ENCODE measurements at regions not wholly inside any gene's neighbourhood (a gene's known extent, or its start where the extent isn't known, plus 50 kb on each side); places are given as distances from the start of the nearest gene placed in this dataset.

DNA sequence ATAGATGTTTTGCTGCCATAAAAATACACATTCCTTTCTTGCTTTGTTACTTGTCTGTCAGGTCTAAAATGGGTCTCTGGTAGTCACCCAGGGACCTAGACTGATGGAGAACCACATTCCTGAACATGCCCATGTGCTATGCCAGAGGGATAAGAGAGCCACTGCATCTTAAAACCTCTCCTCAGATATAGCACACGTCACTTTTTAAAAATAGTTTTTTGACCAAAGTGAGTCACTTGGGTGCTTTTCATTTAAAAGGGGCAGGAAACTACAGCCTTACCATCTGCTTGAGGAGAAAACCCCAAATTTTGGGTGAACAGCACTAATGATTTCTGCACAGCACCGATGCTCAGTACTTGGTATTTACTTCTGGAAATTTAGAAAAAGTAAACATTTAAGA, 197.8 kb downstream of the OGFRL1 start:
- DNase-seq (ENCODE audit: low spot score in 2 of 2) (no peak), ATAC-seq (no peak)
- Mint-ChIP-seq H3K9me3 (no peaks in the 10 kb centered on the region), H3K36me3 (no peaks in the 10 kb centered on the region), H3K27ac (no peak overlapping the region)

GRCh38 chr6:71488186-71488585, 199.6 kb downstream of the OGFRL1 start:
- ATAC-seq (no peak), DNase-seq (ENCODE audit: low spot score in 2 of 2) (no peak)
- H3K9me3 Mint-ChIP-seq = no peaks in the 10 kb centered on the region
- no peaks in the 10 kb centered on the region for H3K36me3 Mint-ChIP-seq
- no peak overlapping the region for H3K27ac Mint-ChIP-seq

- DNase-seq (ENCODE audit: low spot score in 2 of 2) (no peak), ATAC-seq (no peak)
- H3K9me3 Mint-ChIP-seq = no peaks in the 10 kb centered on the region
- H3K36me3 Mint-ChIP-seq = no peaks in the 10 kb centered on the region
- H3K27ac Mint-ChIP-seq = no peak overlapping the region
Measured at GRCh38 chr6:71489736-71490135, 201.1 kb downstream of the OGFRL1 start.

DNA sequence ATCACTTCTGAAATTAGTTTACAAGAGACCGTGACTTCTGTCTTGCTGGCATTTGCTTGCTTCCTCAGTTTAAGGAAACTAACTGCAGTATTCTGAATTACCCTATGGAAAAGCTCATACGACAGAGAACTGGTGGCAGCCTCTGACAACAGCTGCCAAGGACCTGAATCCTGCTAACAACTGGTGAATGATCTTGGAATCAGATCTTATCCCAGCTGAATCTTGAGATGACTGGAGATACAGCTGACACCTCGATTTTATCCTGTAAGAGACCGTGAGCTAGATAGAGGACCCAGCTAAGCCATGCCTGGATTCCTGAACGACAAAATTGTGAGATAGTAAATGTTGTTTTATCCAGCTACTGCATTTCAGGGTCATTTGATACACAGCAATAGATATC, 202.3 kb downstream of the OGFRL1 start:
- H3K36me3 Mint-ChIP-seq = no peaks in the 10 kb centered on the region
- H3K9me3 Mint-ChIP-seq = no peaks in the 10 kb centered on the region
- H3K27ac Mint-ChIP-seq = no peak overlapping the region
- ATAC-seq = no peak
- no peak for DNase-seq (ENCODE audit: low spot score in 2 of 2)

DNA sequence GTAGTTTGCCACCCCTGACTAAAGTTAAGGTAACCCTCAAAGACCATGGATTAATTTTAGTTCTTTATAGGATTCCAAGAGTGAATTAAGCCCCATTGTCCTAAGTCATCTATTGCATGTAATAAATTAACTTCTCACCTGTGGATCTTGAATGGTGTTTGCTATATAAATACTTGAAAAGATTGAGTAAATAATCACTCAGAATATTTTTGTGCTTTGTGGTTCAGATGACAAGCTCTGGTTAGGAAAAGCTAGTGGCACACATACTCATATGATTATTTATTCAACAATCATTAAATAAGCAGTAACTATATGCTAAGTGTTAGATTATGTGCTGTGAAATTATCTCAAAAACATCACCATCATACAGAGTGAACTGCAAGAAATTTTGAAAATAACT, 203.2 kb downstream of the OGFRL1 start:
- no peaks in the 10 kb centered on the region for H3K9me3 Mint-ChIP-seq
- H3K36me3 Mint-ChIP-seq = no peaks in the 10 kb centered on the region
- H3K27ac Mint-ChIP-seq = no peak overlapping the region
- DNase-seq (ENCODE audit: low spot score in 2 of 2) = no peak
- ATAC-seq = no peak

GRCh38 chr6:71492668-71493067, 204.1 kb downstream of the OGFRL1 start:
- H3K27ac Mint-ChIP-seq = no peak overlapping the region
- ATAC-seq (no peak), DNase-seq (ENCODE audit: low spot score in 2 of 2) (no peak)
- no peaks in the 10 kb centered on the region for H3K9me3 Mint-ChIP-seq
- H3K36me3 Mint-ChIP-seq = no peaks in the 10 kb centered on the region

DNA sequence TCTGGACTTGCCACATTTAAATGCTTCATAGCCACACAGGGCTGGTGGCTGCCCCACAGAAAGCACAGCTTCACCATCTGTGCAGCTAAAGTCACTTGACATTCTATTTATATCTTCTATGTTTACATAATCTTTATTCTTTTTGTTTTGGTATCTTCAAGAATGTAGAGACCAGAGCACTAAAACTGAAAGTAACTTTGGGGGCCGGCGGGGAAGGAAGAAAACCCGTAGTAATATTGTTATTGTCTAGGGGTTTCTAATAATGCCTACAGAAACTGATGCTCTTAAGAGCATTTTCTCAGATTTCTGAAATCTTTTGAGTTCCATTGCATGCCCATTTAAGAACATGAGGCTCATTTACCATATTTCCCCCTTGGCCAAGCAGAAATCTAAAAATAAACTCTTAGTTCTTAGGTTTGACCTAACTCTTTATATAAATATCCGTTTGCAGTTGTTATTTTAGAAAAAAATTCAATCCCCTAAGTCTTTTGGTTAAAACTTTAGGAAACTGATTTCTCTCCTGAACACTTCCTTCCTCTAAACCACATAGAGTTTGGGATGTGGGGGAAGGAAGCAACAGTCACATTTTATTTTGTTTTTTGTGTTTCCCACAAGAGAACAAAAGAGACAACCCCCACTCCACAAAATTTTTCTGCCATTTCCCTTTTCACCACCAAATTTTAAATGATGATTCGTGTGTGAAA, 207.6 kb downstream of the OGFRL1 start:
- no peak for DNase-seq (ENCODE audit: low spot score in 2 of 2)
- Mint-ChIP-seq H3K9me3 (no peaks in the 10 kb centered on the region), H3K36me3 (no peaks in the 10 kb centered on the region), H3K27ac (no peak overlapping the region)
- ATAC-seq = no peak

DNA sequence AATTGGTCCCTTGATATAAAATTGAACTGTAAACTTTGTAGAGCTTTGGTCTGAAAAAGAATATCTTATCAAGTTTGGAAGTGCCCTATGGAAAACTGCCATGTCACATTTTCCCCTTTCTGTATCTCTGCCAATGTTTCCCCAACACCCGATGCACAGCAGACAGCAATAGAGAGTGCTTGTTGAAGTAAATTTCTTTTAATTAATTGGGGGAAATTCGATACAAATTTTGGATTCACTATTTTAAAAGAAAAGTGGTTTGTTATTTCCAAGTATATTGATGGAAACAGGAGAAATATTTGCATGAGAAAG, 208.1 kb downstream of the OGFRL1 start:
- H3K36me3 Mint-ChIP-seq = no peaks in the 10 kb centered on the region
- H3K9me3 Mint-ChIP-seq = no peaks in the 10 kb centered on the region
- no peak overlapping the region for H3K27ac Mint-ChIP-seq
- DNase-seq (ENCODE audit: low spot score in 2 of 2) = no peak
- ATAC-seq = no peak

DNA sequence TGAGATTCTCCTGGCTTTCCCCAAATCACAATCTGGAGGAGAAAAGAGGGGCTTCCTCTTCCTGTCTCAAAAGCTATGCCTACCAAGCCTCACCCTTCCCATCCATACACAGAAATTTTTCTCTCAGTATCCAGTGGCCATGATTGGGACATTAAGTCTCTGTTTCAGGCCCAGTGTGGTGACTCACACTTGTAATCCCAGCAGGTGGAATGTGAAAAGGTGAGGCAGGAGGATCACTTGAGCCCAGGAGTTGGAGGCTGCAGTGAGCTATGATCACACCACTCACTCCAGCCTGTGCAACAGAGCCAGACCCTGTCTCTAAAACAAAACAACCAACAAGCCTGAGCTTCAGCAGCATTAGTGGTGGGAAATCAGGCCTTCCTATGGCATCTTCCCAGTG, 210.0 kb downstream of the OGFRL1 start:
- DNase-seq (ENCODE audit: low spot score in 2 of 2) (no peak), ATAC-seq (no peak)
- no peaks in the 10 kb centered on the region for H3K9me3 Mint-ChIP-seq
- H3K27ac Mint-ChIP-seq = no peak overlapping the region
- no peaks in the 10 kb centered on the region for H3K36me3 Mint-ChIP-seq

- ATAC-seq (no peak), DNase-seq (ENCODE audit: low spot score in 2 of 2) (no peak)
- Mint-ChIP-seq H3K9me3 (no peaks in the 10 kb centered on the region), H3K27ac (no peak overlapping the region), H3K36me3 (no peaks in the 10 kb centered on the region)
Measured at GRCh38 chr6:71499667-71500066, 211.1 kb downstream of the OGFRL1 start.

- Mint-ChIP-seq H3K36me3 (no peaks in the 10 kb centered on the region), H3K27ac (no peak overlapping the region), H3K9me3 (no peaks in the 10 kb centered on the region)
- DNase-seq (ENCODE audit: low spot score in 2 of 2) (no peak), ATAC-seq (no peak)
Measured at GRCh38 chr6:71502168-71502567, 213.6 kb downstream of the OGFRL1 start.

DNA sequence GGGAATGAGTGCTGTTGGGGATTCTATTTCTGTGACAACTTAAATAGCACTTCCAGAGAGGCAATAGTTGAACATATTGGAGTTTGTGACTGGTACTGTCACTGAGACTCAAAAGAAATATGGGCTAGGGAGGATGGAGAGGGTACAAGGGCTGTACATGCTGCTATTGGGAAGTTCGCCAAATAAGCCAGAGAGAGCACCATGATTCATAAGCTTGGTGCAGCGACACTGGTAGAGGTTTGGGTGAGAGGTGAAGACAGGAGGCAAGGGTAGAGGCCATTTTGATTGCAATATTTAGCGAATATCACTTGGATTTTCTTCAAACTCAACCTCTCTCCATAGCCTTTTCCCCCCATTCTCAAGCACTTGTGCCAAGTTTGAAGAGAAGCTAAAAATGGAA, 214.3 kb downstream of the OGFRL1 start:
- Mint-ChIP-seq H3K27ac (no peak overlapping the region), H3K9me3 (no peaks in the 10 kb centered on the region), H3K36me3 (no peaks in the 10 kb centered on the region)
- DNase-seq (ENCODE audit: low spot score in 2 of 2) (no peak), ATAC-seq (no peak)

- Mint-ChIP-seq H3K9me3 (no peaks in the 10 kb centered on the region), H3K27ac (no peak overlapping the region), H3K36me3 (no peaks in the 10 kb centered on the region)
- ATAC-seq (no peak), DNase-seq (ENCODE audit: low spot score in 2 of 2) (no peak)
Measured at GRCh38 chr6:71507183-71507582, 218.6 kb downstream of the OGFRL1 start.

DNA sequence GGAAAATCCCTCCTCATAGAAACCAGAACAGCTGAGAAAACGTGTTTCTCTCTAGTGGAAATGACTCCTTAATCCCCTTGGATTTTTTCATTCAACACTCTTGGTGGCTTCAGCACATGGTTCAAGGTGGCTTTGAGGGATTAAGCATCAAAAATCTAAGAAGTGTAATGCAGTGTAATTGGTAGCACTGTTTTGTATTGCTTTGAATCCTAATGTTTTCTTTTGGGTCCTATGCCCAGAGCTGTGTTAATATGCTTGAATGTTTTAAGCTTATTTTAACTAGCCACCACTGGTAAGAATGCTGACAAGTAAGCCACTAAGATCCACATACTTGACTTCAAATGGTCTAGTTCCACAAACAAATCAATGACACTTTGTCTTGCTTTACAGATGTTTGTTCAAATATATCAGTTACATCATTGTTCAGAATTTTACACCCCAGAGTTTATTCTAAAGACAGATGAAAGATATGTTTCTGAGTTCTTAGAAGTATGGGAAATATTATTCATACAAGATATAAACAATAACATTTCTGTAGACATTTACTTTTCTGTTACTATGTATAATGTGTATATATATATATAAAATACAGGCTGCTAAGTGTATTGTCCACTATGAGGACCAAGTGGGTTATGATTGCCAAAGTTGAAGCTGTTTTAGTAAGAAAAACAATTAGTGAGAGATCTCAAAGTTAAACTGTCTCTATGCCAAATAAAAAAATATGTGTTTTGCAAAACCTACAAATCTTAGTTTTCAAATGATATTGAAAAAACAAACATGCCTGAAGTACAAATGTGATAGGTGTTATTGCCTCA, 220.8 kb downstream of the OGFRL1 start:
- ATAC-seq (no peak), DNase-seq (ENCODE audit: low spot score in 2 of 2) (no peak)
- H3K36me3 Mint-ChIP-seq = no peaks in the 10 kb centered on the region
- no peak overlapping the region for H3K27ac Mint-ChIP-seq
- H3K9me3 Mint-ChIP-seq = no peaks in the 10 kb centered on the region

GRCh38 chr6:71510057-71510713, 221.6 kb downstream of the OGFRL1 start:
- H3K9me3 Mint-ChIP-seq = no peaks in the 10 kb centered on the region
- no peaks in the 10 kb centered on the region for H3K36me3 Mint-ChIP-seq
- ATAC-seq (no peak), DNase-seq (ENCODE audit: low spot score in 2 of 2) (no peak)
- H3K27ac Mint-ChIP-seq = no peak overlapping the region

DNA sequence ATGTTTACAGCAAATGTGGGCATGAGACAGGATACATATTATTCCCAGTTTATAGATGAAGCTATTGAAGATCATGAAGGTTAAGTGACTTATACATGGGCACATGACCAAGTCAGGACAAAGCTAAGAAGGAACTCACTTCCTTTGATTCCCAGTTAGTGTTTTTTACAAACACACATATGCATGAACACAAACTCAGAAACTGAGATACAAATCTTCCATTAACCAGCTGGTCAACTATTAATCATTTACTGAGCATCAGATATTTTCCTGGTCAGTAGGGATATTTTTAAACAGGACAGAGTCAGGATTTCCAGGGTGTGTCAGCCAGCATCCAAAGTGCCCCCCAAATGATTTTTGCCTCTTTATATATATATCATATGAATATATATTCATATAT, 222.2 kb downstream of the OGFRL1 start:
- H3K27ac Mint-ChIP-seq = no peak overlapping the region
- DNase-seq (ENCODE audit: low spot score in 2 of 2) (no peak), ATAC-seq (no peak)
- H3K9me3 Mint-ChIP-seq = no peaks in the 10 kb centered on the region
- no peaks in the 10 kb centered on the region for H3K36me3 Mint-ChIP-seq

GRCh38 chr6:71512256-71512655, 223.6 kb downstream of the OGFRL1 start:
- DNase-seq (ENCODE audit: low spot score in 2 of 2) = no peak
- no peaks in the 10 kb centered on the region for H3K36me3 Mint-ChIP-seq
- no peak overlapping the region for H3K27ac Mint-ChIP-seq
- H3K9me3 Mint-ChIP-seq = no peaks in the 10 kb centered on the region
- no peak for ATAC-seq

DNA sequence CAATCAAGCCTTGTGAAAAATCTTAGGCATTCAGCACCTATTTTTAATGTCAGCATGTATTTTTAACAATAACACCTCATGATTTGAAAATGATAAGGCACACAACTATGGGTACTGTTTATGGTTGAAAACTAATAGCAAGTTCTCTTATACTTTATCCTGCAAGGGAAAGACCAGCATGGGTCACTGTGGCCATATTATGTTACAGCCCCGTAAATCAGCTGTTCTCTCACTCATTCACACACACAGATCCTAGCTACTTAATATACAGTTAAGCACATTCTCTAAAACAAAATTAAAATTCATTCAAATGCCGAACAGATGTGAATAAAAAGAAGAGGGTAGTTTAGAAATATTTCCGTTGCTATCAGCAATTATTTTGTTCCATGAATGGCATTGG, 224.4 kb downstream of the OGFRL1 start:
- no peaks in the 10 kb centered on the region for H3K9me3 Mint-ChIP-seq
- DNase-seq (ENCODE audit: low spot score in 2 of 2) (no peak), ATAC-seq (no peak)
- no peak overlapping the region for H3K27ac Mint-ChIP-seq
- H3K36me3 Mint-ChIP-seq = no peaks in the 10 kb centered on the region

Data from activated naive CD4-positive, alpha-beta T cell treated with anti-CD3 and anti-CD28 coated beads, Interleukin-2, amount 50 U/mL, for 72 hours (primary cell).